ENCODE measurements at regions not wholly inside any gene's neighbourhood (a gene's known extent, or its start where the extent isn't known, plus 50 kb on each side); places are given as distances from the start of the nearest gene placed in this dataset.
"Not testable (repeated sequence)": the region's sequence is repeated elsewhere in the genome, so short reads cannot be mapped to it uniquely, and the experiment has no call there.

DNA sequence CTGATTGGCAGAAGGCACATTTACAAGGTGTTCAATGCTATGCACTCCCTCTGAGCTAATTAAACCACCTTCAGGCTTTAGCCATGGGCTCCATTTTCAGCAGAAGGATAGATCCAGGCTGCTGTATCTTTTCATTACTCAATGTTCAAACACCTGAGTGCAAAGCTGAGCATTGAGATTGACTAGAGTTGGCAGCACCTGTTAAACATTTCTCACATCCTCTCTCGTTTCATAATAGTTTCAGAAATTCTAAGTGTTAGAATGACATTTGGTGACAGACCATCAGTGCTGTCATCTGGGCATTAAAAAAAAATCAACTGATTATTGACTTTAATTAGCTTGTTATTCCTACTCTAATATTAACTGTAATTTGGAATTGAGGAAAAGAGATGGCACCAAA lies 187.1 kb upstream of the SEMA3E start (continued):
- TF ChIP-seq, protein P1, sequence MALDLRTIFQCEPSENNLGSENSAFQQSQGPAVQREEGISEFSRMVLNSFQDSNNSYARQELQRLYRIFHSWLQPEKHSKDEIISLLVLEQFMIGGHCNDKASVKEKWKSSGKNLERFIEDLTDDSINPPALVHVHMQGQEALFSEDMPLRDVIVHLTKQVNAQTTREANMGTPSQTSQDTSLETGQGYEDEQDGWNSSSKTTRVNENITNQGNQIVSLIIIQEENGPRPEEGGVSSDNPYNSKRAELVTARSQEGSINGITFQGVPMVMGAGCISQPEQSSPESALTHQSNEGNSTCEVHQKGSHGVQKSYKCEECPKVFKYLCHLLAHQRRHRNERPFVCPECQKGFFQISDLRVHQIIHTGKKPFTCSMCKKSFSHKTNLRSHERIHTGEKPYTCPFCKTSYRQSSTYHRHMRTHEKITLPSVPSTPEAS (tag by site-specific recombination; IDR thresholded peaks at IDR 0.05), result no peak
- no peak for TF ChIP-seq ZNF529 (tag by site-specific recombination; IDR thresholded peaks at IDR 0.05; ENCODE audit: insufficient replicate concordance)
- TF ChIP-seq ZNF664 (tag by site-specific recombination; IDR thresholded peaks at IDR 0.05), result no peak
- TF ChIP-seq, protein P2, sequence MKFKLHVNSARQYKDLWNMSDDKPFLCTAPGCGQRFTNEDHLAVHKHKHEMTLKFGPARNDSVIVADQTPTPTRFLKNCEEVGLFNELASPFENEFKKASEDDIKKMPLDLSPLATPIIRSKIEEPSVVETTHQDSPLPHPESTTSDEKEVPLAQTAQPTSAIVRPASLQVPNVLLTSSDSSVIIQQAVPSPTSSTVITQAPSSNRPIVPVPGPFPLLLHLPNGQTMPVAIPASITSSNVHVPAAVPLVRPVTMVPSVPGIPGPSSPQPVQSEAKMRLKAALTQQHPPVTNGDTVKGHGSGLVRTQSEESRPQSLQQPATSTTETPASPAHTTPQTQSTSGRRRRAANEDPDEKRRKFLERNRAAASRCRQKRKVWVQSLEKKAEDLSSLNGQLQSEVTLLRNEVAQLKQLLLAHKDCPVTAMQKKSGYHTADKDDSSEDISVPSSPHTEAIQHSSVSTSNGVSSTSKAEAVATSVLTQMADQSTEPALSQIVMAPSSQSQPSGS (tag by site-specific recombination; IDR thresholded peaks at IDR 0.05; ENCODE audit: low read depth), result no peak
- TF ChIP-seq KLF9 (tag by site-specific recombination; IDR thresholded peaks at IDR 0.05; ENCODE audit: low read depth), result no peak
- TF ChIP-seq ZNF626 (tag by site-specific recombination; IDR thresholded peaks at IDR 0.05), result no peak
- TF ChIP-seq, protein P3, sequence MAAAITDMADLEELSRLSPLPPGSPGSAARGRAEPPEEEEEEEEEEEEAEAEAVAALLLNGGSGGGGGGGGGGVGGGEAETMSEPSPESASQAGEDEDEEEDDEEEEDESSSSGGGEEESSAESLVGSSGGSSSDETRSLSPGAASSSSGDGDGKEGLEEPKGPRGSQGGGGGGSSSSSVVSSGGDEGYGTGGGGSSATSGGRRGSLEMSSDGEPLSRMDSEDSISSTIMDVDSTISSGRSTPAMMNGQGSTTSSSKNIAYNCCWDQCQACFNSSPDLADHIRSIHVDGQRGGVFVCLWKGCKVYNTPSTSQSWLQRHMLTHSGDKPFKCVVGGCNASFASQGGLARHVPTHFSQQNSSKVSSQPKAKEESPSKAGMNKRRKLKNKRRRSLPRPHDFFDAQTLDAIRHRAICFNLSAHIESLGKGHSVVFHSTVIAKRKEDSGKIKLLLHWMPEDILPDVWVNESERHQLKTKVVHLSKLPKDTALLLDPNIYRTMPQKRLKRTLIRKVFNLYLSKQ (tag by site-specific recombination; IDR thresholded peaks at IDR 0.05; ENCODE audit: borderline replicate concordance), result no peak
- TF ChIP-seq YY1 (tag by site-specific recombination; IDR thresholded peaks at IDR 0.05), result no peak

DNA sequence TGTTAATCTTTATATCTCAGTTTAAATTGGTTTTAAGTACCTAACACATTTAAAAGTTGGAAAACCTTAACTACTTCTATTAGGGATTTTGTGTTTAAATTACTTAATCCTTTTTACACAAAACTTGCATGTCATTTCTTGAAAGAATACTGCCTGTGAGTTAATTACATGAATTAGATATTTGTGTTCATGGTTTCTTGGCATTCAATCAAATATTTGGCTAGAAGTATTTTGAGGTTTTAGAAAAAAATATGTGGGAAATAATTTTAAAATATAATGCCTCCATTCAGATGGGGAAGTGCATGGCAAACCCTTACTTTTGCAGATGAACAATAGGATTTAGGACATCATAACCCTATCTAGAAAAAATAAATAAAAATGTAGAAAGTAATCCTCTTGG lies 186.5 kb upstream of the SEMA3E start:
- no peak overlapping the region for H3K27ac ChIP-seq (ENCODE audit: extremely low read depth, low read depth, low read length)
- no peak overlapping the region for H3K4me3 ChIP-seq (ENCODE audit: low read depth, low read length)
- TF ChIP-seq ZNF664 (tag by site-specific recombination; IDR thresholded peaks at IDR 0.05), result 0 out of 2 replicates have a peak, but pooled peaks have one; percentile 2
- no peak for TF ChIP-seq ZNF610 (tag by site-specific recombination; IDR thresholded peaks at IDR 0.05; ENCODE audit: borderline replicate concordance)
- no peak for TF ChIP-seq GLIS2 (tag by site-specific recombination; IDR thresholded peaks at IDR 0.05)
- TF ChIP-seq ZXDB (tag by site-specific recombination; IDR thresholded peaks at IDR 0.05), result no peak
- no peak for TF ChIP-seq ZNF514 (tag by site-specific recombination; IDR thresholded peaks at IDR 0.05)
- no peaks in the 10 kb centered on the region for H3K9me3 ChIP-seq (ENCODE audit: control insufficient read depth, insufficient read depth, low read depth, low read length)
- no peaks in the 10 kb centered on the region for H3K4me1 ChIP-seq (ENCODE audit: control insufficient read depth, insufficient read depth, low read length)
- no peaks in the 10 kb centered on the region for H3K36me3 ChIP-seq (ENCODE audit: control insufficient read depth in 2 of 2, insufficient read depth in 1 of 2, low read length in 2 of 2)
- ChIA-PET CTCF (no interaction called here), POLR2A (no interaction called here)

DNA sequence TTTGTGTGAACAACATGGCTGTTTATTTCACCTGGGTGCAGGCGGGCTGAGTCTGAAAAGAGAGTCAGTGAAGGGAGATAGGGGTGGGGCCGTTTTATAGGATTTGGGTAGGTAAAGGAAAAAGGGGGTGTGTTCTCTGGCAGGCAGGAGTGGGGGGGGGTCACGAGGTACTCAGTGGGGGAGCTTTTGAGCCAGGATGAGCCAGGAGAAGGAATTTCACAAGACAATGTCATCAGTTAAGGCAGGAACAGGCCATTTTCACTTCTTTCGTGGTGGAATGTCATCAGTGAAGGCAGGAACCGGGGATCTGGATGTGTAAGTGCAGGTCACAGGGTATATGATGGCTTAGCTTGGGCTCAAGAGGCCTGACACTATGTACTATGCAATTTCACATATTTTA lies 184.8 kb upstream of the SEMA3E start:
- POLR2A ChIA-PET; H3K36me3 ChIP-seq (ENCODE audit: control insufficient read depth in 2 of 2, insufficient read depth in 1 of 2, low read length in 2 of 2); H3K4me1 ChIP-seq (ENCODE audit: control insufficient read depth, insufficient read depth, low read length); H3K4me3 ChIP-seq (ENCODE audit: low read depth, low read length); H3K9me3 ChIP-seq (ENCODE audit: control insufficient read depth, insufficient read depth, low read depth, low read length); CTCF ChIA-PET; H3K27ac ChIP-seq (ENCODE audit: extremely low read depth, low read depth, low read length): not testable (repeated sequence)

DNA sequence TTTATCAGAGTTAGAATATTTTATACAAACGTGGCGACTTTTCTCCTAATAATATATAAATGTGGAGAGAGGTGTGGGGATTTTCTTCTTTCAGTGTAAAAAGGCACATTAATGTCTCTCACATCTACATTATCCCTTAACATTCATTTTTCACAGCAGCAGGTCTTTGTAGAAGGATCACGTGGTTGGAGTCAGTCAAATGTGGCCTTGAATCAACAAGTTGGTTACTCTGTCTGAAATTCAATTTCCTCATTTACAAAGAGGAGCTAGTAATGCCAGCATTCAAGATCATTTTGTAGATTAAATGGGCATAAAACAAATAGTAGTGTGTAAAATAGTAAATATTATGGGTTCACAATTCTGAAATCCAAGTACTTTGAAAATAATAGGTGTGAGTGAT lies 183.1 kb upstream of the SEMA3E start:
- Histone ChIP-seq H3K4me3 (ENCODE audit: low read depth, low read length) (no peak overlapping the region), H3K4me1 (ENCODE audit: control insufficient read depth, insufficient read depth, low read length) (no peaks in the 10 kb centered on the region), H3K36me3 (ENCODE audit: control insufficient read depth in 2 of 2, insufficient read depth in 1 of 2, low read length in 2 of 2) (no peaks in the 10 kb centered on the region), H3K9me3 (ENCODE audit: control insufficient read depth, insufficient read depth, low read depth, low read length) (no peaks in the 10 kb centered on the region), H3K27ac (ENCODE audit: extremely low read depth, low read depth, low read length) (no peak overlapping the region)
- CTCF ChIA-PET, result no interaction called here
- POLR2A ChIA-PET, result no interaction called here
- TF ChIP-seq PRDM1 (tag by site-specific recombination; IDR thresholded peaks at IDR 0.05) (no peak), ZNF677 (tag by site-specific recombination; IDR thresholded peaks at IDR 0.05) (no peak), ZSCAN23 (tag by site-specific recombination; IDR thresholded peaks at IDR 0.05) (no peak), ZNF521 (tag by site-specific recombination; IDR thresholded peaks at IDR 0.05) (no peak), SP3 (tag by site-specific recombination; IDR thresholded peaks at IDR 0.05) (no peak), ZNF169 (tag by site-specific recombination; IDR thresholded peaks at IDR 0.05) (no peak), ZBTB8A (tag by site-specific recombination; IDR thresholded peaks at IDR 0.05) (no peak), HOXD13 (CRISPR knock-in tag; IDR thresholded peaks at IDR 0.05; ENCODE audit: borderline replicate concordance) (no peak)
- TF ChIP-seq, protein P4, sequence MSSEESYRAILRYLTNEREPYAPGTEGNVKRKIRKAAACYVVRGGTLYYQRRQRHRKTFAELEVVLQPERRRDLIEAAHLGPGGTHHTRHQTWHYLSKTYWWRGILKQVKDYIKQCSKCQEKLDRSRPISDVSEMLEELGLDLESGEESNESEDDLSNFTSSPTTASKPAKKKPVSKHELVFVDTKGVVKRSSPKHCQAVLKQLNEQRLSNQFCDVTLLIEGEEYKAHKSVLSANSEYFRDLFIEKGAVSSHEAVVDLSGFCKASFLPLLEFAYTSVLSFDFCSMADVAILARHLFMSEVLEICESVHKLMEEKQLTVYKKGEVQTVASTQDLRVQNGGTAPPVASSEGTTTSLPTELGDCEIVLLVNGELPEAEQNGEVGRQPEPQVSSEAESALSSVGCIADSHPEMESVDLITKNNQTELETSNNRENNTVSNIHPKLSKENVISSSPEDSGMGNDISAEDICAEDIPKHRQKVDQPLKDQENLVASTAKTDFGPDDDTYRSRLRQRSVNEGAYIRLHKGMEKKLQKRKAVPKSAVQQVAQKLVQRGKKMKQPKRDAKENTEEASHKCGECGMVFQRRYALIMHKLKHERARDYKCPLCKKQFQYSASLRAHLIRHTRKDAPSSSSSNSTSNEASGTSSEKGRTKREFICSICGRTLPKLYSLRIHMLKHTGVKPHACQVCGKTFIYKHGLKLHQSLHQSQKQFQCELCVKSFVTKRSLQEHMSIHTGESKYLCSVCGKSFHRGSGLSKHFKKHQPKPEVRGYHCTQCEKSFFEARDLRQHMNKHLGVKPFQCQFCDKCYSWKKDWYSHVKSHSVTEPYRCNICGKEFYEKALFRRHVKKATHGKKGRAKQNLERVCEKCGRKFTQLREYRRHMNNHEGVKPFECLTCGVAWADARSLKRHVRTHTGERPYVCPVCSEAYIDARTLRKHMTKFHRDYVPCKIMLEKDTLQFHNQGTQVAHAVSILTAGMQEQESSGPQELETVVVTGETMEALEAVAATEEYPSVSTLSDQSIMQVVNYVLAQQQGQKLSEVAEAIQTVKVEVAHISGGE (tag by site-specific recombination; conservative IDR thresholded peaks at IDR 0.05; ENCODE audit: low read depth), result no peak
- TF ChIP-seq, protein P5, sequence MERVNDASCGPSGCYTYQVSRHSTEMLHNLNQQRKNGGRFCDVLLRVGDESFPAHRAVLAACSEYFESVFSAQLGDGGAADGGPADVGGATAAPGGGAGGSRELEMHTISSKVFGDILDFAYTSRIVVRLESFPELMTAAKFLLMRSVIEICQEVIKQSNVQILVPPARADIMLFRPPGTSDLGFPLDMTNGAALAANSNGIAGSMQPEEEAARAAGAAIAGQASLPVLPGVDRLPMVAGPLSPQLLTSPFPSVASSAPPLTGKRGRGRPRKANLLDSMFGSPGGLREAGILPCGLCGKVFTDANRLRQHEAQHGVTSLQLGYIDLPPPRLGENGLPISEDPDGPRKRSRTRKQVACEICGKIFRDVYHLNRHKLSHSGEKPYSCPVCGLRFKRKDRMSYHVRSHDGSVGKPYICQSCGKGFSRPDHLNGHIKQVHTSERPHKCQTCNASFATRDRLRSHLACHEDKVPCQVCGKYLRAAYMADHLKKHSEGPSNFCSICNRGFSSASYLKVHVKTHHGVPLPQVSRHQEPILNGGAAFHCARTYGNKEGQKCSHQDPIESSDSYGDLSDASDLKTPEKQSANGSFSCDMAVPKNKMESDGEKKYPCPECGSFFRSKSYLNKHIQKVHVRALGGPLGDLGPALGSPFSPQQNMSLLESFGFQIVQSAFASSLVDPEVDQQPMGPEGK (tag by site-specific recombination; IDR thresholded peaks at IDR 0.05), result no peak

All from HEK293 (cell line).